Esophagus squamous epithelium (tissue), 4 donors: ENCODE measurements at regions not wholly inside any gene's neighbourhood (a gene's known extent, or its start where the extent isn't known, plus 50 kb on each side); places are given as distances from the start of the nearest gene placed in this dataset.
A peak's percentile ranks its signal among the peaks of the same experiment; 100 is the strongest.

ENCODE experiments used
- POLR2A ChIP-seq, 4 donors: fragments of 450-650 bp; IDR thresholded peaks; one replicate each; pipeline ENCODE4 v1.6.1; 2017; ENCODE audit warnings: antibody characterized with exemption in 4 of 4, mild to moderate bottlenecking in 4 of 4, moderate library complexity in 3 of 4
- TF ChIP-seq, protein P1 (sequence below), 6 experiments: fragments of 450-650 bp in 4 of 6; fragments of 200-600 bp in 2 of 6; sonication (generic) in 2 of 6; IDR thresholded peaks; one replicate each; pipeline ENCODE4 v1.5.1; 2016 to 2019; ENCODE audit warnings: antibody characterized with exemption in 6 of 6, mild to moderate bottlenecking in 4 of 6, moderate library complexity in 4 of 6

DNA sequence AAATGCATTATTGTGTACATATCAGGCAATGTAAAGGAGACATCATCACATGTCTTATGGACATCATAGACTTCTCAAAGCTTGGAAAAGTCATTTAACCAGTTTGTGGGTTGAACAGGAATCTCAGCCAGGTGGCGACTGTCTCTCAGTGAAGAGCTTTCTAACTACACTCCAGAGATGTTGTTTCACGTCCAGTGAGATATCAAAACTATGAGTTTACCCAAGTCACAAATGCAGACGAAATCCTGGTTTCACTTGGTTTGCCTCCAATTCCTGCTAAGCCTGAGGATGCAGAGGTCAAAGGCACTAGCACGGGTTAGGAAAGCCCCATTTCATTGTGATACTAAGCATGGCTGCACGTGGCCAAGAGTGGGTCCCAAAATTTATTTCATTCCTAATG, 384.5 kb upstream of the MEIS1 start:
- TF ChIP-seq, protein P1, sequence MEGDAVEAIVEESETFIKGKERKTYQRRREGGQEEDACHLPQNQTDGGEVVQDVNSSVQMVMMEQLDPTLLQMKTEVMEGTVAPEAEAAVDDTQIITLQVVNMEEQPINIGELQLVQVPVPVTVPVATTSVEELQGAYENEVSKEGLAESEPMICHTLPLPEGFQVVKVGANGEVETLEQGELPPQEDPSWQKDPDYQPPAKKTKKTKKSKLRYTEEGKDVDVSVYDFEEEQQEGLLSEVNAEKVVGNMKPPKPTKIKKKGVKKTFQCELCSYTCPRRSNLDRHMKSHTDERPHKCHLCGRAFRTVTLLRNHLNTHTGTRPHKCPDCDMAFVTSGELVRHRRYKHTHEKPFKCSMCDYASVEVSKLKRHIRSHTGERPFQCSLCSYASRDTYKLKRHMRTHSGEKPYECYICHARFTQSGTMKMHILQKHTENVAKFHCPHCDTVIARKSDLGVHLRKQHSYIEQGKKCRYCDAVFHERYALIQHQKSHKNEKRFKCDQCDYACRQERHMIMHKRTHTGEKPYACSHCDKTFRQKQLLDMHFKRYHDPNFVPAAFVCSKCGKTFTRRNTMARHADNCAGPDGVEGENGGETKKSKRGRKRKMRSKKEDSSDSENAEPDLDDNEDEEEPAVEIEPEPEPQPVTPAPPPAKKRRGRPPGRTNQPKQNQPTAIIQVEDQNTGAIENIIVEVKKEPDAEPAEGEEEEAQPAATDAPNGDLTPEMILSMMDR (IDR thresholded peaks at IDR 0.05): peak in 2 of 6 experiments; percentile 9 to 20
- TF ChIP-seq POLR2A (IDR thresholded peaks at IDR 0.05): no peak
